GM12878 (cell line): ENCODE measurements at regions not wholly inside any gene's neighbourhood (a gene's known extent, or its start where the extent isn't known, plus 50 kb on each side); places are given as distances from the start of the nearest gene placed in this dataset.

Experiments
- ATAC-seq: fragments of 200-7000 bp; cut with Tn5 transposase; 3 replicates; pipeline ENCODE4 v1.9.1; 2020; ENCODE audit warnings: mild to moderate bottlenecking, moderate library complexity
- BruUV-seq: library from RNA; stranded (reverse); fragments of 400-500 nt; replicated peaks from 2 replicates; lab custom pipeline; 2021; lab: Mats Ljungman, UMichigan
- CTCF ChIA-PET: fragments of 300-600 bp; sonication (Branson Sonifier 250); formaldehyde crosslinking; extraction: SDS; loops from one replicate; lab custom pipeline; 2021; ENCODE audit warnings: inconsistent platforms; lab: Yijun Ruan, JAX
- POLR2A ChIA-PET: fragments of 350-600 bp; formaldehyde crosslinking; extraction: SDS; loops from one replicate; lab custom pipeline; 2021; ENCODE audit warnings: inconsistent platforms; lab: Charles Lee
- RAD21 ChIA-PET: fragments of 300-600 bp; sonication (Branson Sonifier 250); formaldehyde crosslinking; loops from one replicate; lab custom pipeline; 2023; ENCODE audit warnings: antibody characterized with exemption; ENCODE audit not compliant: unreplicated experiment; lab: Charles Lee
- SMC1A ChIA-PET: fragments of 300-600 bp; sonication (Branson Sonifier 250); formaldehyde crosslinking; loops from one replicate; lab custom pipeline; 2023; ENCODE audit not compliant: unreplicated experiment, uncharacterized antibody; lab: Charles Lee
- DNase-seq: peaks from one replicate; pipeline ENCODE4 v3.0.0-alpha.2; 2011; ENCODE audit warnings: low read depth, low spot score
- FAIRE-seq: peaks from 3 replicates; lab custom pipeline; 2011; peaks lifted over from hg19 to GRCh38; lab: Jason Lieb, UNC
- H2AFZ ChIP-seq: 2 replicates; pipeline ENCODE4 v1.6.0; 2011; ENCODE audit warnings: low read depth, low read length, control low read depth; ENCODE audit not compliant: control insufficient read depth
- H3K27ac ChIP-seq: 2 replicates; pipeline ENCODE4 v1.5.1; 2011; ENCODE audit warnings: control low read depth; ENCODE audit not compliant: control insufficient read depth, insufficient read depth
- H3K27me3 ChIP-seq, 2 experiments: replicated peaks in 1 of 2; 2 replicates each; pipeline versions ENCODE4 v1.6.0 to v1.6.1; 2011; ENCODE audit warnings: low read length in 1 of 2; ENCODE audit not compliant: control insufficient read depth in 2 of 2, insufficient read depth in 2 of 2
- H3K36me3 ChIP-seq, 2 experiments: 2 replicates each; pipeline ENCODE4 v1.5.1; 2011; ENCODE audit warnings: low read length in 1 of 2; ENCODE audit not compliant: control insufficient read depth in 2 of 2, insufficient read depth in 2 of 2
- H3K4me1 ChIP-seq: 2 replicates; pipeline ENCODE4 v1.6.1; 2011; ENCODE audit warnings: mild to moderate bottlenecking, low read length, moderate library complexity, mixed read lengths; ENCODE audit not compliant: control insufficient read depth, insufficient read depth
- H3K4me2 ChIP-seq: 2 replicates; pipeline ENCODE4 v1.6.0; 2011; ENCODE audit warnings: control low read depth; ENCODE audit not compliant: control insufficient read depth, insufficient read depth
- H3K4me3 ChIP-seq: fragments of 200-600 bp; sonication (generic); 2 replicates; pipeline ENCODE4 v1.5.1; 2016
- H3K79me2 ChIP-seq: 2 replicates; pipeline ENCODE4 v1.6.0; 2011; ENCODE audit warnings: low read length; ENCODE audit not compliant: control insufficient read depth, insufficient read depth
- H3K9ac ChIP-seq: 2 replicates; pipeline ENCODE4 v1.8.0; 2011; ENCODE audit warnings: low read length, control low read depth, mixed read lengths; ENCODE audit not compliant: control insufficient read depth, insufficient read depth
- H3K9me3 ChIP-seq: replicated peaks from 3 replicates; pipeline ENCODE4 v1.5.1; 2011; ENCODE audit warnings: mild to moderate bottlenecking, low read length; ENCODE audit not compliant: control insufficient read depth, insufficient read depth
- H4K20me1 ChIP-seq: 2 replicates; pipeline ENCODE4 v1.6.0; 2011; ENCODE audit not compliant: control insufficient read depth, insufficient read depth
- BHLHE40 ChIP-seq, 2 experiments: fragments of 450-650 bp in 1 of 2; IDR thresholded peaks; 2 replicates each; pipeline ENCODE4 v1.6.1; 2011 to 2017; ENCODE audit warnings: low read depth in 2 of 2, borderline replicate concordance in 1 of 2, improper control_type of control experiment in 1 of 2, low read length in 1 of 2, mild to moderate bottlenecking in 1 of 2
- BRCA1 ChIP-seq: IDR thresholded peaks from 2 replicates; pipeline ENCODE4 v1.6.1; 2011; ENCODE audit warnings: low read depth, low read length, improper control_type of control experiment
- ELK1 ChIP-seq: IDR thresholded peaks from 2 replicates; pipeline ENCODE4 v1.6.1; 2012; ENCODE audit warnings: low read depth, low read length, improper control_type of control experiment
- RAD51 ChIP-seq: fragments of 450-650 bp; IDR thresholded peaks from 2 replicates; pipeline ENCODE4 v1.6.1; 2016; ENCODE audit warnings: moderate library complexity, mild to moderate bottlenecking, inconsistent platforms
- RB1 ChIP-seq: fragments of 450-650 bp; formaldehyde crosslinking; IDR thresholded peaks from 2 replicates; pipeline ENCODE4 v1.6.1; 2017; ENCODE audit warnings: mild to moderate bottlenecking, borderline replicate concordance
- RFX5 ChIP-seq: IDR thresholded peaks from 2 replicates; pipeline ENCODE4 v1.6.1; 2011; ENCODE audit warnings: low read depth, low read length, improper control_type of control experiment
- SMAD1 ChIP-seq: fragments of 450-650 bp; IDR thresholded peaks from 2 replicates; pipeline ENCODE4 v1.6.1; 2018; ENCODE audit warnings: mild to moderate bottlenecking, low read depth; ENCODE audit not compliant: partially characterized antibody
- ZNF207 ChIP-seq: fragments of 450-650 bp; IDR thresholded peaks from 2 replicates; pipeline ENCODE4 v1.6.1; 2014; ENCODE audit warnings: antibody characterized with exemption, mild to moderate bottlenecking, borderline replicate concordance
- WGBS: methylation state at CpG from one replicate; pipeline ENCODE4 v1.1.6; 2016; ENCODE audit warnings: low lambda C conversion rate; ENCODE audit not compliant: insufficient replicate concordance, insufficient coverage; ENCODE audit errors: missing lambda C conversion rate; 5-methylcytosine and 5-hydroxymethylcytosine counted together
- in situ Hi-C: fragments of 300-500 bp; cut with MboI; formaldehyde crosslinking; loops from 9 replicates; pipeline ENCODE4 v1.14.3; 2018; ENCODE audit warnings: mixed read lengths
- intact Hi-C: fragments of 100-400 bp; cut with micrococcal nuclease; formaldehyde crosslinking; loops from one replicate; pipeline ENCODE4 v1.14.2; 2022; ENCODE audit not compliant: unreplicated experiment

GRCh38 chr11:70542406-70542805, 144.1 kb downstream of the CTTN start (continued):
- TF ChIP-seq RFX5: no peak
- TF ChIP-seq ELK1: no peak
- TF ChIP-seq SMAD1: no peak

GRCh38 chr11:70542811-70543210, 144.5 kb downstream of the CTTN start:
- SMC1A ChIA-PET: no interaction called here
- FAIRE-seq (no peak), ATAC-seq (no peak)
- intact Hi-C loops: no loop called here
- H3K27ac ChIP-seq: no peak overlapping the region
- no peaks in the 10 kb centered on the region for H4K20me1 ChIP-seq
- no peak overlapping the region for H3K9ac ChIP-seq
- no peaks in the 10 kb centered on the region for H3K36me3 ChIP-seq
- no peaks in the 10 kb centered on the region for H3K9me3 ChIP-seq
- no peaks in the 10 kb centered on the region for H3K4me1 ChIP-seq
- POLR2A ChIA-PET: no interaction called here
- H3K4me2 ChIP-seq: no peak overlapping the region
- in situ Hi-C loops: no loop called here
- no TSS peak for BruUV-seq
- no peaks in the 10 kb centered on the region for H3K79me2 ChIP-seq
- H3K27me3 ChIP-seq: no peaks in the 10 kb centered on the region; a peak in 1 of 4 replicates
- WGBS: 46% methylated on average over 12 of the region's 12 CpGs
- CTCF ChIA-PET: no interaction called here
- RAD21 ChIA-PET: no interaction called here
- TF ChIP-seq BHLHE40 (IDR thresholded peaks at IDR 0.05; ENCODE audit: borderline replicate concordance in 1 of 2, low read depth in 2 of 2, low read length in 1 of 2): no peak
- TF ChIP-seq, all 136 proteins: peak for 0
- no peak overlapping the region for H2AFZ ChIP-seq
- DNase-seq: no peak
- no peak overlapping the region for H3K4me3 ChIP-seq

- TF ChIP-seq BRCA1 (no peak), RB1 (no peak), ZNF207 (no peak), RAD51 (no peak)
- H3K36me3 ChIP-seq: no peaks in the 10 kb centered on the region
- intact Hi-C loops (no loop called here), in situ Hi-C loops (no loop called here)
- ChIA-PET RAD21 (no interaction called here), CTCF (no interaction called here), POLR2A (no interaction called here), SMC1A (no interaction called here)
- H2AFZ ChIP-seq: no peak overlapping the region
- no peak overlapping the region for H3K27ac ChIP-seq
- H3K4me3 ChIP-seq: no peak overlapping the region
- H3K9me3 ChIP-seq: no peaks in the 10 kb centered on the region
- ATAC-seq (no peak), FAIRE-seq (no peak), DNase-seq (no peak)
- H3K27me3 ChIP-seq: no peaks in the 10 kb centered on the region; a peak in 1 of 4 replicates
- no peaks in the 10 kb centered on the region for H3K4me1 ChIP-seq
- no TSS peak for BruUV-seq
- no peak overlapping the region for H3K9ac ChIP-seq
- 24% methylated on average over 7 of the region's 7 CpGs for WGBS
- no peaks in the 10 kb centered on the region for H4K20me1 ChIP-seq
- no peaks in the 10 kb centered on the region for H3K79me2 ChIP-seq
- H3K4me2 ChIP-seq: no peak overlapping the region
These were observed 145.3 kb downstream of the CTTN start for GRCh38 chr11:70543611-70544010.
